K562 (cell line): ENCODE measurements at regions not wholly inside any gene's neighbourhood (a gene's known extent, or its start where the extent isn't known, plus 50 kb on each side); places are given as distances from the start of the nearest gene placed in this dataset.

Experiments
- AFF1 ChIP-seq, 2 experiments: fragments of 450-650 bp; IDR thresholded peaks; 2 replicates each; pipeline ENCODE4 v1.6.1; 2018; ENCODE audit warnings: mild to moderate bottlenecking in 2 of 2, low read depth in 1 of 2; ENCODE audit not compliant: partially characterized antibody in 2 of 2
- ASH1L ChIP-seq: fragments of 450-650 bp; IDR thresholded peaks from 2 replicates; pipeline ENCODE4 v1.6.1; 2018; ENCODE audit warnings: borderline replicate concordance, mild to moderate bottlenecking, low read depth; ENCODE audit not compliant: partially characterized antibody
- HDGF ChIP-seq: fragments of 450-650 bp; IDR thresholded peaks from 2 replicates; pipeline ENCODE4 v1.6.1; 2016
- MNT ChIP-seq, 2 experiments: fragments of 450-650 bp; conservative IDR thresholded peaks; 2 replicates each; pipeline ENCODE4 v1.6.1; 2017; ENCODE audit warnings: mild to moderate bottlenecking in 2 of 2, moderate library complexity in 2 of 2
- ZNF398 ChIP-seq: fragments of 250-450 bp; sonication (Bioruptor Pico); IDR thresholded peaks from 2 replicates; pipeline ENCODE4 v1.8.0; 2021; ENCODE audit warnings: moderate library complexity, mild to moderate bottlenecking, inconsistent platforms

GRCh38 chr16:65937455-65937854 lies 429.0 kb upstream of the CDH5 start (continued):
- no peak for TF ChIP-seq MNT (conservative IDR thresholded peaks at IDR 0.05)
- no peak for TF ChIP-seq ZNF398
- TF ChIP-seq ASH1L: no peak
- TF ChIP-seq AFF1 (IDR thresholded peaks at IDR 0.05; ENCODE audit: low read depth in 1 of 2, partially characterized antibody in 2 of 2): no peak
- no peak for TF ChIP-seq HDGF
